ENCODE measurements at regions not wholly inside any gene's neighbourhood (a gene's known extent, or its start where the extent isn't known, plus 50 kb on each side); places are given as distances from the start of the nearest gene placed in this dataset.

DNA sequence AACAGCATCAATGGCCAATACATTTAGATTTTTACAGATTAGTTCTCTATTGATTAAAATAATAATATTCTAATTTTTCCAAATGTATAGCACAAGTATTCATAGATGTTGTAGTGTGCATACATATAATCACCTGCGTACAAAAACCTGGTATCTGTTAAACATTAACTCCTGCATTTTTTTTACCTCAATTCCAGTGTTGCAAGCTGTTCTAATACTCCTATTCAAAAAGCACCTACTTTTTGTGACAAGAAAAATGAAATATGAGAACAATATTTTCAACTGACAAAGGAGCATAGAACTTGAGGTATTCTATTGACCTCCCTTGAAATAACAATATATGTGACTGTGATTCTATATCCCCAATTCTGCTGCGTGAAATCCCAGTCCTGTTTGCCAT, 422.9 kb upstream of the PCDH20 start:
- DNase-seq (ENCODE audit: low read depth, low spot score) = no peak
- Histone ChIP-seq H3K9me3 (ENCODE audit: control insufficient read depth, insufficient read depth, low read length) (no peaks in the 10 kb centered on the region), H3K27me3 (ENCODE audit: control insufficient read depth, insufficient read depth, low read length) (no peaks in the 10 kb centered on the region), H3K4me3 (ENCODE audit: low read depth, low read length) (no peak overlapping the region), H3K27ac (ENCODE audit: low read depth, low read length) (no peak overlapping the region)
- TF ChIP-seq, protein P1, sequence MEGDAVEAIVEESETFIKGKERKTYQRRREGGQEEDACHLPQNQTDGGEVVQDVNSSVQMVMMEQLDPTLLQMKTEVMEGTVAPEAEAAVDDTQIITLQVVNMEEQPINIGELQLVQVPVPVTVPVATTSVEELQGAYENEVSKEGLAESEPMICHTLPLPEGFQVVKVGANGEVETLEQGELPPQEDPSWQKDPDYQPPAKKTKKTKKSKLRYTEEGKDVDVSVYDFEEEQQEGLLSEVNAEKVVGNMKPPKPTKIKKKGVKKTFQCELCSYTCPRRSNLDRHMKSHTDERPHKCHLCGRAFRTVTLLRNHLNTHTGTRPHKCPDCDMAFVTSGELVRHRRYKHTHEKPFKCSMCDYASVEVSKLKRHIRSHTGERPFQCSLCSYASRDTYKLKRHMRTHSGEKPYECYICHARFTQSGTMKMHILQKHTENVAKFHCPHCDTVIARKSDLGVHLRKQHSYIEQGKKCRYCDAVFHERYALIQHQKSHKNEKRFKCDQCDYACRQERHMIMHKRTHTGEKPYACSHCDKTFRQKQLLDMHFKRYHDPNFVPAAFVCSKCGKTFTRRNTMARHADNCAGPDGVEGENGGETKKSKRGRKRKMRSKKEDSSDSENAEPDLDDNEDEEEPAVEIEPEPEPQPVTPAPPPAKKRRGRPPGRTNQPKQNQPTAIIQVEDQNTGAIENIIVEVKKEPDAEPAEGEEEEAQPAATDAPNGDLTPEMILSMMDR (IDR thresholded peaks at IDR 0.05; ENCODE audit: low read depth, low read length) = no peak
- ChIA-PET CTCF (no interaction called here), POLR2A (no interaction called here)

DNA sequence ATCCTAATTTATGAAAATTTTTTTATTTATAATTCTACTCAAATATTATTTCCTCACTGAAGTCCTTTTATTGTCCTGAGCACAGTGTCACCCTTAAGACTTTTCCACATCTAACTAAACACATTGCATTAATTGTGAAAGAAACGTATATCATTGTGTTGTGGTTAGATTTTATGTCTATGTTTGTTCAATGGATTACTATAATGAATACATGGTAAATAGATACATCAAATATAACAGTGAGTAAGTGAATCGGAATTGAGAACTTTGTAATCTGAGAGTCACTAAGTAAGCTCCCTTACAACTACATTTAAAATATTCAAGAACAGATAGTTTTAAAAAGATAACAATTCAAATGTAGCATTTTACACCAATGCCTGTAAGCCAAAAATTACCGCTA, 417.6 kb upstream of the PCDH20 start:
- H3K4me3 ChIP-seq (ENCODE audit: low read depth, low read length) = no peak overlapping the region
- ChIA-PET CTCF (no interaction called here), POLR2A (no interaction called here)

DNA sequence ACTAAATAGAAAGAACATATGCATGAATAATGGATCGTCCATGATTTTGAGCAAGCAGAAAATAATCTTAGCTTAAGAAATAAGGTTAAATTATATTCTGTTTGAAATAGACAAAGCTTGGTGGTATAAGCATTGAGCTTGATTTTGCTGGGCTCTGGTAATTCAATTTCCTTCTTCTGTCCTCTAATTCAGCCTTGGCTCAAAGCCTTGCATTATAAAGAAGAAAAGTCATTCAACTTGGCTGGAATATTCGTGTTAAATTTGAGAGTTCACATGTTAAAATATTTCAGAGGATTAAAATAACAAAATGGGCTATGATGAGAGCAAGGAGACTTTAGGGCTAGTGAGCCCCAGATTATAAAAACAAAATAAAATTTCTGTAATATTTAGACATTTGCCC, 415.4 kb upstream of the PCDH20 start:
- no peak for DNase-seq (ENCODE audit: low read depth, low spot score)
- CTCF ChIA-PET = no interaction called here
- POLR2A ChIA-PET = no interaction called here
- Histone ChIP-seq H3K27me3 (ENCODE audit: control insufficient read depth, insufficient read depth, low read length) (no peaks in the 10 kb centered on the region), H3K27ac (ENCODE audit: low read depth, low read length) (no peak overlapping the region), H3K4me3 (ENCODE audit: low read depth, low read length) (no peak overlapping the region), H3K9me3 (ENCODE audit: control insufficient read depth, insufficient read depth, low read length) (peaks cover 3% of the 10 kb centered on the region; the same call in 1 of the 2 replicates)
- TF ChIP-seq, protein P1 (IDR thresholded peaks at IDR 0.05; ENCODE audit: low read depth, low read length) = no peak

More for the DNA sequence above, 417.6 kb upstream of the PCDH20 start:
- Histone ChIP-seq H3K9me3 (ENCODE audit: control insufficient read depth, insufficient read depth, low read length) (peaks cover 3% of the 10 kb centered on the region; the same call in 1 of the 2 replicates), H3K27ac (ENCODE audit: low read depth, low read length) (no peak overlapping the region), H3K27me3 (ENCODE audit: control insufficient read depth, insufficient read depth, low read length) (no peaks in the 10 kb centered on the region)
- TF ChIP-seq, protein P1 (IDR thresholded peaks at IDR 0.05; ENCODE audit: low read depth, low read length) = no peak
- DNase-seq (ENCODE audit: low read depth, low spot score) = no peak

DNA sequence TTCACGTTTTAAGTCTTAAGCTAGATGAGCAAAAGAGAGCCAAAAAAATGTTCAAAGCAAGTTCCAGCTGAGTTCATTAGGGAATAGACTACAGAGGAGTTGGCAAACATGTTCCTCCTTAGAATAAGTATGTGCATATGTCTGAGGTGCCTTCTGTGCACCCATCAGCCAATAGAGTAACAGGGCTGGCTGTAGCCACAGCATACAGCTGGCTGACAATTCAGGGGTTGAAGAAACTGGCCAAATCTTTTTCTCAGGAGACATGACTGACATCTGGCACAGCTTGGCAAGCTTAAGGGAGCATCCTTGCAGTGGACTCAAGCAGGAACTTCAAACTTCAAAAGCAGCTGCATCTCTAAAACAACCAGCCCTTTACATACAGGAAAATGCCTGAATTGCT, 414.8 kb upstream of the PCDH20 start:
- POLR2A ChIA-PET = no interaction called here
- CTCF ChIA-PET = no interaction called here
- Histone ChIP-seq H3K9me3 (ENCODE audit: control insufficient read depth, insufficient read depth, low read length) (peaks cover 3% of the 10 kb centered on the region; the same call in 1 of the 2 replicates), H3K27ac (ENCODE audit: low read depth, low read length) (no peak overlapping the region), H3K4me3 (ENCODE audit: low read depth, low read length) (no peak overlapping the region), H3K27me3 (ENCODE audit: control insufficient read depth, insufficient read depth, low read length) (no peaks in the 10 kb centered on the region)
- DNase-seq (ENCODE audit: low read depth, low spot score) = no peak
- TF ChIP-seq, protein P1 (IDR thresholded peaks at IDR 0.05; ENCODE audit: low read depth, low read length) = no peak

DNA sequence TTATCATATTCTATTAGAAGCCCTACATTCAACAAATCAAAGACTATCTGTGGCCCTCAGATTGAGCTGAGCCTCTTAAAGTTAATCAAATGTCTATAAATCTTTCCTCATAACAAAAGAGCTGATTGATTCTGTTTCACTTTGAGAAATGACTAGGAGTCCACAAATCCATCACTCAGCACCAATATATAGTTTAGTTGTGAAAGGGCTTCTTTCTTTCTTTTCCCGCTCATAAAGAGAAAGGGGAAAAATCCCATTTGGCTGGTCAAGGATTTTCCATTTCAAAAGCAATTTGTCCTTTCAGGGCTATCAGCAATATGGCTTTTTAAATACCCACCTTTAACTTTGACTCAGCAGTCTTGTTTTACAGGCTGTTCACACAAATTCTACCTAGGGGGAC, 408.5 kb upstream of the PCDH20 start:
- H3K4me3 ChIP-seq (ENCODE audit: low read depth, low read length) = no peak overlapping the region
- CTCF ChIA-PET = no interaction called here

More for the DNA sequence above, 408.5 kb upstream of the PCDH20 start:
- TF ChIP-seq, protein P1 (IDR thresholded peaks at IDR 0.05; ENCODE audit: low read depth, low read length) = no peak
- Histone ChIP-seq H3K27me3 (ENCODE audit: control insufficient read depth, insufficient read depth, low read length) (no peaks in the 10 kb centered on the region), H3K9me3 (ENCODE audit: control insufficient read depth, insufficient read depth, low read length) (no peaks in the 10 kb centered on the region), H3K27ac (ENCODE audit: low read depth, low read length) (no peak overlapping the region)
- no peak for DNase-seq (ENCODE audit: low read depth, low spot score)
- POLR2A ChIA-PET = no interaction called here

Data from AG04450 (cell line).